Tibial nerve (tissue), 4 donors: ENCODE measurements at regions not wholly inside any gene's neighbourhood (a gene's known extent, or its start where the extent isn't known, plus 50 kb on each side); places are given as distances from the start of the nearest gene placed in this dataset.

Experiments
- DNase-seq, 2 donors: peaks; one replicate each; pipeline ENCODE4 v3.0.0-alpha.2; 2019; ENCODE audit warnings: low spot score in 2 of 2
- H3K27ac ChIP-seq, 4 donors: fragments of 200-600 bp; sonication (generic) in 3 of 4; one replicate each; pipeline ENCODE4 v1.5.1; 2017 to 2019; ENCODE audit warnings: mild to moderate bottlenecking in 1 of 4
- H3K27me3 ChIP-seq, 2 donors: fragments of 200-600 bp; sonication (generic) in 1 of 2; one replicate each; pipeline versions ENCODE4 v1.5.1 to v1.6.0; 2017 to 2019
- H3K36me3 ChIP-seq, 3 donors: fragments of 200-600 bp; sonication (generic); one replicate each; pipeline ENCODE4 v1.5.1; 2018 to 2019
- H3K4me1 ChIP-seq, 4 donors: fragments of 200-600 bp; sonication (generic) in 3 of 4; one replicate each; pipeline ENCODE4 v1.5.1; 2017 to 2019
- H3K4me3 ChIP-seq, 4 donors: fragments of 200-600 bp; sonication (generic) in 3 of 4; one replicate each; pipeline ENCODE4 v1.5.1; 2017 to 2019; ENCODE audit warnings: mild to moderate bottlenecking in 1 of 4, moderate library complexity in 1 of 4
- H3K9me3 ChIP-seq, 4 donors: fragments of 200-600 bp; sonication (generic) in 3 of 4; one replicate each; pipeline ENCODE4 v1.5.1; 2017 to 2019
- CTCF ChIP-seq, 5 experiments: fragments of 200-600 bp in 3 of 5; fragments of 450-650 bp in 2 of 5; sonication (generic) in 3 of 5; IDR thresholded peaks; one replicate each; pipeline ENCODE4 v1.5.1; 2016 to 2019; ENCODE audit warnings: antibody characterized with exemption in 5 of 5, mild to moderate bottlenecking in 3 of 5, moderate library complexity in 2 of 5
- EP300 ChIP-seq, 2 donors: sonication (generic); formaldehyde crosslinking; IDR thresholded peaks; one replicate each; pipeline ENCODE4 v1.6.1; 2017; ENCODE audit warnings: antibody characterized with exemption in 2 of 2, mild to moderate bottlenecking in 1 of 2
- POLR2A ChIP-seq, 2 donors: fragments of 450-650 bp; IDR thresholded peaks; one replicate each; pipeline ENCODE4 v1.6.1; 2017; ENCODE audit warnings: antibody characterized with exemption in 2 of 2, mild to moderate bottlenecking in 2 of 2, moderate library complexity in 2 of 2
- WGBS, 2 donors: methylation state at CpG; one replicate each; pipeline ENCODE4 v1.1.5; 2018; 5-methylcytosine and 5-hydroxymethylcytosine counted together

- no peaks in the 10 kb centered on the region for H3K4me1 ChIP-seq
- H3K27ac ChIP-seq, result no peak overlapping the region
- WGBS, 2 donors, result 82 to 86% methylated on average over 8 of the region's 8 CpGs
- H3K4me3 ChIP-seq, result no peak overlapping the region
- H3K27me3 ChIP-seq, result no peaks in the 10 kb centered on the region
- peaks cover 0 to 8% (median 0%) of the 10 kb centered on the region in 4 donors for H3K9me3 ChIP-seq
- H3K36me3 ChIP-seq, result no peaks in the 10 kb centered on the region
- TF ChIP-seq CTCF (IDR thresholded peaks at IDR 0.05), result no peak
- TF ChIP-seq EP300 (IDR thresholded peaks at IDR 0.05), result no peak
- no peak for TF ChIP-seq POLR2A (IDR thresholded peaks at IDR 0.05)
- no peak for DNase-seq
These were observed 339.7 kb downstream of the ACTR3B start for GRCh38 chr7:153099235-153099634.

GRCh38 chr7:153100691-153101237 is 341.2 kb downstream of the ACTR3B start:
- Histone ChIP-seq H3K27me3 (no peaks in the 10 kb centered on the region), H3K36me3 (no peaks in the 10 kb centered on the region), H3K27ac (no peak overlapping the region), H3K4me1 (no peaks in the 10 kb centered on the region), H3K4me3 (no peak overlapping the region), H3K9me3 (peaks cover 0 to 5% (median 0%) of the 10 kb centered on the region in 4 donors)
- no peak for DNase-seq
- 82 to 88% methylated on average over 11 of the region's 11 CpGs for WGBS, 2 donors
- TF ChIP-seq POLR2A (IDR thresholded peaks at IDR 0.05) (no peak), EP300 (IDR thresholded peaks at IDR 0.05) (no peak), CTCF (IDR thresholded peaks at IDR 0.05) (no peak)

GRCh38 chr7:153103202-153103601 is 343.6 kb downstream of the ACTR3B start:
- TF ChIP-seq POLR2A (IDR thresholded peaks at IDR 0.05) (no peak), CTCF (IDR thresholded peaks at IDR 0.05) (no peak), EP300 (IDR thresholded peaks at IDR 0.05) (no peak)
- Histone ChIP-seq H3K4me3 (no peak overlapping the region), H3K4me1 (no peaks in the 10 kb centered on the region), H3K36me3 (no peaks in the 10 kb centered on the region), H3K9me3 (peaks cover 0 to 6% (median 0%) of the 10 kb centered on the region in 4 donors), H3K27ac (no peak overlapping the region), H3K27me3 (no peaks in the 10 kb centered on the region)
- WGBS, 2 donors, result 75 to 82% methylated on average over 6 of the region's 6 CpGs
- DNase-seq, result no peak

- H3K4me3 ChIP-seq, result no peak overlapping the region
- H3K36me3 ChIP-seq, result no peaks in the 10 kb centered on the region
- TF ChIP-seq CTCF (IDR thresholded peaks at IDR 0.05) (no peak), POLR2A (IDR thresholded peaks at IDR 0.05) (no peak), EP300 (IDR thresholded peaks at IDR 0.05) (no peak)
- H3K27ac ChIP-seq, result no peak overlapping the region
- H3K27me3 ChIP-seq, result no peaks in the 10 kb centered on the region
- no peaks in the 10 kb centered on the region for H3K4me1 ChIP-seq
- WGBS, 2 donors, result 61 to 72% methylated on average over 5 of the region's 5 CpGs
- peaks cover 0 to 6% (median 0%) of the 10 kb centered on the region in 4 donors for H3K9me3 ChIP-seq
- DNase-seq, result no peak
These were observed 348.3 kb downstream of the ACTR3B start for GRCh38 chr7:153107826-153108225.

- WGBS, 2 donors, result 79 to 87% methylated on average over 8 of the region's 8 CpGs
- Histone ChIP-seq H3K9me3 (peaks cover 0 to 6% (median 0%) of the 10 kb centered on the region in 4 donors), H3K27ac (no peak overlapping the region), H3K4me1 (no peaks in the 10 kb centered on the region), H3K36me3 (no peaks in the 10 kb centered on the region), H3K4me3 (no peak overlapping the region), H3K27me3 (no peaks in the 10 kb centered on the region)
- DNase-seq, result no peak
- TF ChIP-seq POLR2A (IDR thresholded peaks at IDR 0.05) (no peak), CTCF (IDR thresholded peaks at IDR 0.05) (no peak), EP300 (IDR thresholded peaks at IDR 0.05) (no peak)
These were observed 350.0 kb downstream of the ACTR3B start for GRCh38 chr7:153109566-153109965.
